GM10248 (cell line): ENCODE measurements at regions not wholly inside any gene's neighbourhood (a gene's known extent, or its start where the extent isn't known, plus 50 kb on each side); places are given as distances from the start of the nearest gene placed in this dataset.

Experiments used
- CTCF ChIA-PET: fragments of 300-600 bp; sonication (Branson Sonifier 250); formaldehyde crosslinking; extraction: SDS; loops from one replicate; lab custom pipeline; 2021; ENCODE audit warnings: antibody characterized with exemption; lab: Yijun Ruan, JAX
- POLR2A ChIA-PET: fragments of 350-650 bp; sonication (Branson Sonifier 250); formaldehyde crosslinking; extraction: SDS; loops from one replicate; lab custom pipeline; 2020; ENCODE audit warnings: antibody characterized with exemption; lab: Yijun Ruan, JAX
- DNase-seq: peaks from one replicate; pipeline ENCODE4 v3.0.0; 2012; ENCODE audit errors: extremely low spot score
- CTCF ChIP-seq: IDR thresholded peaks from 2 replicates; pipeline ENCODE4 v1.5.1; 2012; ENCODE audit warnings: mild to moderate bottlenecking, low read depth; ENCODE audit errors: extremely low read depth, missing control alignments, control extremely low read depth

DNA sequence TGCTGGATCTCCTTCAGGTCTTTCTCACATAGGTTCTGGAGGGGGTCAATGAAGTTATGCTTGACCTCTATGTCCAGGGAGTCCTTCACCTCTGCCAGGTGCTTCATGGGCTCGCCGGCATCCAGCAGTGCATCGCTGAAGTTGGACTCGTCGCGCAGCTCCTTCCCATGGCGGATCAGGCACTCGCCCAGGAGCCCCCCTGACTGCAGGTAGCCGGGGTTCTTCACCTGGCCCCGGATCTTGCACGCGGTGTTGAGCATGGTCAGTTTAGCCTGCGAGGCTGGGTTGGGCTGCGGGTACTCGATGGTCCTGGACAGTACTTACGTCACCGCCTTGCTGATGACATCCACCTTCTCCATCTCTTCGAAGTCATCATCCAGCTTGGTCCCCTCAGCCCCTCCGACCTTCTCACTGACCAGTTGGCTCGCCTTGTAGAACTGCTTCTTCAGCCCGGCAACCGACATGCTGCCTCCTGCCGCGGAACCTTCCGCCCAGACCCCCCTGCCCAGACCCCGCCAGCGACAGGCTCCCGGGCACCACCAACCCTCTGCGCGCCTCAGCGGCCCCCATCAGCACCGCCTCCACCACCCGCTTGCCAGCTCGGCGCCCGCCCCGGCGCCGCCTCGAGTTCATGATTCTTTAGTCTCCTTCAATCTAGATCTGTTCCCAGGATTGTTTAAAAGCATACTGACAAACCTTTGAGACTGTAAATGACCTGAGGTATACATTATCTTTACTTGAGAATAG lies 99.8 kb downstream of the KPNA2 start:
- no peak for TF ChIP-seq CTCF
- ChIA-PET CTCF (interaction anchor here (1.0 to 1.3 kb wide), 3 partner anchors 8 to 320 kb away, joined by 3 read pairs; no protein-coding TSS in a partner anchor), POLR2A (no interaction called here)
- DNase-seq, result no peak

- CTCF ChIA-PET, result interaction anchor here (1.9 kb wide), 1 partner anchor 16 kb away, joined by 4 read pairs; no protein-coding TSS in a partner anchor
- no peak for TF ChIP-seq CTCF
- POLR2A ChIA-PET, result no interaction called here
- no peak for DNase-seq
These were observed 105.5 kb downstream of the KPNA2 start for GRCh38 chr17:68141050-68141449.

DNA sequence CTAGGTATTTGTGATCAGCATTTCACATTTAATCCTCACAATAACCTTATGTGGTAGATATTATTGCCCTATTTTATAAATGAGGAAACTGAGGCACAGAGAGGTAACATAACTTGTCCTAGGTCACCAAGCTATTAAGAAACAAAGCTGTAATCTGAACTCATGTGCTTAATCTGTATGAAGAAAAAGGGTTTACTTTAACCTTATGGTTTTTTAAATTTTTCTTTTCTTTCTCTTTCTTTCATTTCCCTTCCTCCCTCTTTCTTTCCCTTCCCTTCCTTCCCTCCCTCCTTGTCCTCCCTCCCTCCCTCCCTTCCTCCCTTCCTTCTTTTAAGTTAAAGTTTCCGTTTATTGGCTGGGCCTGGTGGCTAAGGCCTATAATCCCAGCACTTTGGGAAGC lies 105.2 kb upstream of the AMZ2 start:
- no peak for DNase-seq
- no peak for TF ChIP-seq CTCF
- ChIA-PET CTCF (no interaction called here), POLR2A (no interaction called here)

GRCh38 chr17:68143425-68143824 lies 104.4 kb upstream of the AMZ2 start:
- DNase-seq, result no peak
- TF ChIP-seq CTCF, result no peak
- CTCF ChIA-PET, result no interaction called here
- POLR2A ChIA-PET, result no interaction called here

GRCh38 chr17:68145088-68145487 lies 102.8 kb upstream of the AMZ2 start:
- POLR2A ChIA-PET, result no interaction called here
- no peak for DNase-seq
- no peak for TF ChIP-seq CTCF
- CTCF ChIA-PET, result no interaction called here

DNA sequence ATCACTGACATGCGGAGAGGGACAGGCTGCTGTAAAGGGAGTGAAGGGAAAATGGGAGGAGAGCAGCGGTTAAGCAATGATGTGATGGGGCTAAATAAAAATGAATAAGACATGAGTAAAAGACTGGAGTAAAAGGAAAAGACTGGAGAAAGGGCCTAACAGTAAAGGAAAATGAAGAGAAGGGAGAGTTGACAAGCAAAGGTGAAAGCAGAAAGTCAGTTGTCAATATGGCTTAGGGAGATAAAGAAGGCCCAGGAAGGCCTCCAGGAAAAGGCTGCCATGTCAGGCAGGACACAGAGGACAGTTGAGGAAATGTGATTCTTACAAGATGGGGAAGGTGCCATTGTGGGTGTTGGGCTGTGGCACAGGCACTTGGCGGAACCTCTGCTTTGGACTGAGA lies 98.9 kb upstream of the AMZ2 start:
- ChIA-PET CTCF (no interaction called here), POLR2A (no interaction called here)
- DNase-seq, result no peak
- TF ChIP-seq CTCF, result no peak
